SH-SY5Y (cell line): ENCODE measurements at regions not wholly inside any gene's neighbourhood (a gene's known extent, or its start where the extent isn't known, plus 50 kb on each side); places are given as distances from the start of the nearest gene placed in this dataset.

Source experiments
- GATA2 ChIP-seq: IDR thresholded peaks from 2 replicates; pipeline ENCODE4 v1.6.1; 2011; ENCODE audit warnings: mild to moderate bottlenecking, low read depth, low read length
- GATA3 ChIP-seq: IDR thresholded peaks from 2 replicates; pipeline ENCODE4 v1.6.1; 2011; ENCODE audit warnings: low read depth, mild to moderate bottlenecking, low read length, moderate library complexity

- no peak for TF ChIP-seq GATA3
- no peak for TF ChIP-seq GATA2
Observed at GRCh38 chr21:28877318-28877884, 115.3 kb downstream of the LTN1 start.
